ENCODE measurements at regions not wholly inside any gene's neighbourhood (a gene's known extent, or its start where the extent isn't known, plus 50 kb on each side); places are given as distances from the start of the nearest gene placed in this dataset.

GRCh38 chr2:78779761-78780160, 245.7 kb upstream of the REG3G start:
- TF ChIP-seq CTCF (IDR thresholded peaks at IDR 0.05) (no peak), EP300 (IDR thresholded peaks at IDR 0.05; ENCODE audit: low read depth) (no peak), POLR2A (IDR thresholded peaks at IDR 0.05) (no peak)

Data from transverse colon (tissue), 3 donors.